ENCODE measurements at regions not wholly inside any gene's neighbourhood (a gene's known extent, or its start where the extent isn't known, plus 50 kb on each side); places are given as distances from the start of the nearest gene placed in this dataset.
"Not testable (repeated sequence)": the region's sequence is repeated elsewhere in the genome, so short reads cannot be mapped to it uniquely, and the experiment has no call there.

- TF ChIP-seq ZNF146 (CRISPR knock-in tag; IDR thresholded peaks at IDR 0.05; ENCODE audit: unreplicated experiment); ZNF639 (CRISPR knock-in tag; conservative IDR thresholded peaks at IDR 0.05 in 1 of 2, IDR thresholded peaks at IDR 0.05 in 1 of 2); GTF2F1 (IDR thresholded peaks at IDR 0.05; ENCODE audit: low read depth, low read length); EP300 (IDR thresholded peaks at IDR 0.05; ENCODE audit: low read length); PATZ1 (CRISPR knock-in tag; IDR thresholded peaks at IDR 0.05; ENCODE audit: borderline replicate concordance); ATF3 (IDR thresholded peaks at IDR 0.05); ATF3 (CRISPR knock-in tag; conservative IDR thresholded peaks at IDR 0.05); JUNB (CRISPR knock-in tag; conservative IDR thresholded peaks at IDR 0.05); SMARCA5 (IDR thresholded peaks at IDR 0.05); CTCF (IDR thresholded peaks at IDR 0.05 in 2 of 3, conservative IDR thresholded peaks at IDR 0.05 in 1 of 3; ENCODE audit: insufficient read depth in 2 of 3, low read depth in 1 of 3, low read length in 3 of 3): not testable (repeated sequence)
These were observed 102.6 kb downstream of the FHIP1A start for GRCh38 chr4:151511548-151511947.
